HEK293 (cell line): ENCODE measurements at regions not wholly inside any gene's neighbourhood (a gene's known extent, or its start where the extent isn't known, plus 50 kb on each side); places are given as distances from the start of the nearest gene placed in this dataset.

Experiments used
- BCL11A ChIP-seq: fragments of 450-650 bp; formaldehyde crosslinking; IDR thresholded peaks from 2 replicates; pipeline ENCODE4 v1.5.1; 2016; ENCODE audit warnings: low read depth, missing biosample characterization, missing genetic modification characterization
- FEZF1 ChIP-seq: fragments of 450-650 bp; formaldehyde crosslinking; IDR thresholded peaks from 2 replicates; pipeline ENCODE4 v1.5.1; 2016; ENCODE audit warnings: missing biosample characterization, missing genetic modification characterization
- GLIS1 ChIP-seq: fragments of 450-650 bp; formaldehyde crosslinking; IDR thresholded peaks from 2 replicates; pipeline ENCODE4 v1.5.1; 2016; ENCODE audit warnings: missing biosample characterization, missing genetic modification characterization
- KLF10 ChIP-seq: fragments of 450-650 bp; IDR thresholded peaks from 2 replicates; pipeline ENCODE4 v1.5.1; 2018; ENCODE audit warnings: missing biosample characterization, mild to moderate bottlenecking, missing genetic modification characterization
- MZF1 ChIP-seq: fragments of 450-650 bp; formaldehyde crosslinking; IDR thresholded peaks from 2 replicates; pipeline ENCODE4 v1.5.1; 2017; ENCODE audit warnings: missing biosample characterization, missing genetic modification characterization, borderline replicate concordance
- REST ChIP-seq: fragments of 450-650 bp; formaldehyde crosslinking; IDR thresholded peaks from 2 replicates; pipeline ENCODE4 v1.5.1; 2016; ENCODE audit warnings: missing biosample characterization, missing genetic modification characterization
- TCF7L2 ChIP-seq: IDR thresholded peaks from 2 replicates; pipeline ENCODE4 v1.6.1; 2011; ENCODE audit warnings: low read depth, mild to moderate bottlenecking, inconsistent platforms, low read length, moderate library complexity, borderline replicate concordance
- ZBTB44 ChIP-seq: fragments of 450-650 bp; IDR thresholded peaks from 2 replicates; pipeline ENCODE4 v1.5.1; 2018; ENCODE audit warnings: missing biosample characterization, mild to moderate bottlenecking, missing genetic modification characterization
- ZIC2 ChIP-seq: fragments of 450-650 bp; formaldehyde crosslinking; IDR thresholded peaks from 2 replicates; pipeline ENCODE4 v1.5.1; 2016; ENCODE audit warnings: missing biosample characterization, missing genetic modification characterization
- ZNF112 ChIP-seq: fragments of 450-650 bp; formaldehyde crosslinking; IDR thresholded peaks from 2 replicates; pipeline ENCODE4 v1.5.0; 2017; ENCODE audit warnings: missing biosample characterization, missing genetic modification characterization
- ZNF132 ChIP-seq: fragments of 450-650 bp; formaldehyde crosslinking; IDR thresholded peaks from 2 replicates; pipeline ENCODE4 v1.5.1; 2017; ENCODE audit warnings: missing biosample characterization, missing genetic modification characterization, borderline replicate concordance
- ZNF138 ChIP-seq: fragments of 450-650 bp; formaldehyde crosslinking; IDR thresholded peaks from 2 replicates; pipeline ENCODE4 v1.5.1; 2016; ENCODE audit warnings: missing biosample characterization, missing genetic modification characterization, borderline replicate concordance
- ZNF24 ChIP-seq: fragments of 450-650 bp; formaldehyde crosslinking; IDR thresholded peaks from 2 replicates; pipeline ENCODE4 v1.5.1; 2016; ENCODE audit warnings: missing biosample characterization, missing genetic modification characterization
- ZNF311 ChIP-seq: fragments of 450-650 bp; formaldehyde crosslinking; IDR thresholded peaks from 2 replicates; pipeline ENCODE4 v1.5.1; 2017; ENCODE audit warnings: missing biosample characterization, missing genetic modification characterization, borderline replicate concordance
- ZNF324 ChIP-seq: fragments of 450-650 bp; formaldehyde crosslinking; IDR thresholded peaks from 2 replicates; pipeline ENCODE4 v1.5.1; 2016; ENCODE audit warnings: missing biosample characterization, missing genetic modification characterization
- ZNF423 ChIP-seq: fragments of 450-650 bp; formaldehyde crosslinking; IDR thresholded peaks from 2 replicates; pipeline ENCODE4 v1.5.1; 2016; ENCODE audit warnings: missing biosample characterization, missing genetic modification characterization
- ZNF473 ChIP-seq: fragments of 450-650 bp; formaldehyde crosslinking; IDR thresholded peaks from 2 replicates; pipeline ENCODE4 v1.5.1; 2017; ENCODE audit warnings: missing biosample characterization, missing genetic modification characterization
- ZNF514 ChIP-seq: fragments of 450-650 bp; formaldehyde crosslinking; IDR thresholded peaks from 2 replicates; pipeline ENCODE4 v1.5.1; 2016; ENCODE audit warnings: missing biosample characterization, missing genetic modification characterization
- ZNF521 ChIP-seq: fragments of 450-650 bp; formaldehyde crosslinking; IDR thresholded peaks from 2 replicates; pipeline ENCODE4 v1.5.1; 2017; ENCODE audit warnings: missing biosample characterization, mild to moderate bottlenecking, missing genetic modification characterization
- ZNF600 ChIP-seq: fragments of 450-650 bp; formaldehyde crosslinking; IDR thresholded peaks from 2 replicates; pipeline ENCODE4 v1.5.1; 2016; ENCODE audit warnings: missing biosample characterization, missing genetic modification characterization
- ZNF654 ChIP-seq: fragments of 450-650 bp; formaldehyde crosslinking; IDR thresholded peaks from 2 replicates; pipeline ENCODE4 v1.5.1; 2016; ENCODE audit warnings: low read depth, missing biosample characterization, missing genetic modification characterization
- ZNF692 ChIP-seq: fragments of 450-650 bp; formaldehyde crosslinking; IDR thresholded peaks from 2 replicates; pipeline ENCODE4 v1.5.1; 2016; ENCODE audit warnings: missing biosample characterization, missing genetic modification characterization
- ZNF76 ChIP-seq: fragments of 450-650 bp; formaldehyde crosslinking; IDR thresholded peaks from 2 replicates; pipeline ENCODE4; 2016; ENCODE audit warnings: low read depth, missing biosample characterization, missing genetic modification characterization, borderline replicate concordance
- ZNF843 ChIP-seq: fragments of 450-650 bp; formaldehyde crosslinking; IDR thresholded peaks from 2 replicates; pipeline ENCODE4 v1.5.1; 2016; ENCODE audit warnings: missing biosample characterization, missing genetic modification characterization
- ZSCAN16 ChIP-seq: fragments of 450-650 bp; formaldehyde crosslinking; IDR thresholded peaks from 2 replicates; pipeline ENCODE4 v1.5.1; 2016; ENCODE audit warnings: missing biosample characterization, missing genetic modification characterization
- ZSCAN18 ChIP-seq: fragments of 450-650 bp; formaldehyde crosslinking; IDR thresholded peaks from 2 replicates; pipeline ENCODE4 v1.5.1; 2016; ENCODE audit warnings: missing biosample characterization, missing genetic modification characterization
- TF ChIP-seq, protein P1 (sequence below): fragments of 450-650 bp; formaldehyde crosslinking; IDR thresholded peaks from 2 replicates; pipeline ENCODE4 v1.5.1; 2016; ENCODE audit warnings: missing biosample characterization, missing genetic modification characterization, borderline replicate concordance

- TF ChIP-seq ZNF423 (tag by site-specific recombination) (no peak), ZNF514 (tag by site-specific recombination) (no peak), MZF1 (tag by site-specific recombination) (no peak), ZNF24 (tag by site-specific recombination) (peak; percentile 68; the same call in 1 of the 2 replicates), ZNF521 (no peak), TCF7L2 (no peak), ZNF600 (peak; percentile 24; the same call in 1 of the 2 replicates), REST (no peak), ZNF473 (tag by site-specific recombination) (no peak), ZNF324 (tag by site-specific recombination) (peak; percentile 11; the same call in 1 of the 2 replicates), ZBTB44 (tag by site-specific recombination) (0 out of 2 replicates have a peak, but pooled peaks have one; percentile 32), GLIS1 (tag by site-specific recombination) (peak; percentile 83), KLF10 (tag by site-specific recombination) (0 out of 2 replicates have a peak, but pooled peaks have one; percentile 8), ZNF76 (tag by site-specific recombination) (no peak; the same call in 1 of the 2 replicates), ZNF843 (peak; percentile 60; the same call in 1 of the 2 replicates), ZIC2 (tag by site-specific recombination) (peak; percentile 55), ZNF692 (0 out of 2 replicates have a peak, but pooled peaks have one; percentile 28), ZSCAN16 (tag by site-specific recombination) (0 out of 2 replicates have a peak, but pooled peaks have one; percentile 44), ZSCAN18 (tag by site-specific recombination) (no peak), FEZF1 (peak; percentile 54; the same call in 1 of the 2 replicates), ZNF654 (peak; percentile 4; the same call in 1 of the 2 replicates), BCL11A (tag by site-specific recombination) (no peak), ZNF311 (tag by site-specific recombination) (no peak), ZNF112 (tag by site-specific recombination) (no peak), ZNF138 (no peak), ZNF132 (tag by site-specific recombination) (no peak)
- TF ChIP-seq, protein P1, sequence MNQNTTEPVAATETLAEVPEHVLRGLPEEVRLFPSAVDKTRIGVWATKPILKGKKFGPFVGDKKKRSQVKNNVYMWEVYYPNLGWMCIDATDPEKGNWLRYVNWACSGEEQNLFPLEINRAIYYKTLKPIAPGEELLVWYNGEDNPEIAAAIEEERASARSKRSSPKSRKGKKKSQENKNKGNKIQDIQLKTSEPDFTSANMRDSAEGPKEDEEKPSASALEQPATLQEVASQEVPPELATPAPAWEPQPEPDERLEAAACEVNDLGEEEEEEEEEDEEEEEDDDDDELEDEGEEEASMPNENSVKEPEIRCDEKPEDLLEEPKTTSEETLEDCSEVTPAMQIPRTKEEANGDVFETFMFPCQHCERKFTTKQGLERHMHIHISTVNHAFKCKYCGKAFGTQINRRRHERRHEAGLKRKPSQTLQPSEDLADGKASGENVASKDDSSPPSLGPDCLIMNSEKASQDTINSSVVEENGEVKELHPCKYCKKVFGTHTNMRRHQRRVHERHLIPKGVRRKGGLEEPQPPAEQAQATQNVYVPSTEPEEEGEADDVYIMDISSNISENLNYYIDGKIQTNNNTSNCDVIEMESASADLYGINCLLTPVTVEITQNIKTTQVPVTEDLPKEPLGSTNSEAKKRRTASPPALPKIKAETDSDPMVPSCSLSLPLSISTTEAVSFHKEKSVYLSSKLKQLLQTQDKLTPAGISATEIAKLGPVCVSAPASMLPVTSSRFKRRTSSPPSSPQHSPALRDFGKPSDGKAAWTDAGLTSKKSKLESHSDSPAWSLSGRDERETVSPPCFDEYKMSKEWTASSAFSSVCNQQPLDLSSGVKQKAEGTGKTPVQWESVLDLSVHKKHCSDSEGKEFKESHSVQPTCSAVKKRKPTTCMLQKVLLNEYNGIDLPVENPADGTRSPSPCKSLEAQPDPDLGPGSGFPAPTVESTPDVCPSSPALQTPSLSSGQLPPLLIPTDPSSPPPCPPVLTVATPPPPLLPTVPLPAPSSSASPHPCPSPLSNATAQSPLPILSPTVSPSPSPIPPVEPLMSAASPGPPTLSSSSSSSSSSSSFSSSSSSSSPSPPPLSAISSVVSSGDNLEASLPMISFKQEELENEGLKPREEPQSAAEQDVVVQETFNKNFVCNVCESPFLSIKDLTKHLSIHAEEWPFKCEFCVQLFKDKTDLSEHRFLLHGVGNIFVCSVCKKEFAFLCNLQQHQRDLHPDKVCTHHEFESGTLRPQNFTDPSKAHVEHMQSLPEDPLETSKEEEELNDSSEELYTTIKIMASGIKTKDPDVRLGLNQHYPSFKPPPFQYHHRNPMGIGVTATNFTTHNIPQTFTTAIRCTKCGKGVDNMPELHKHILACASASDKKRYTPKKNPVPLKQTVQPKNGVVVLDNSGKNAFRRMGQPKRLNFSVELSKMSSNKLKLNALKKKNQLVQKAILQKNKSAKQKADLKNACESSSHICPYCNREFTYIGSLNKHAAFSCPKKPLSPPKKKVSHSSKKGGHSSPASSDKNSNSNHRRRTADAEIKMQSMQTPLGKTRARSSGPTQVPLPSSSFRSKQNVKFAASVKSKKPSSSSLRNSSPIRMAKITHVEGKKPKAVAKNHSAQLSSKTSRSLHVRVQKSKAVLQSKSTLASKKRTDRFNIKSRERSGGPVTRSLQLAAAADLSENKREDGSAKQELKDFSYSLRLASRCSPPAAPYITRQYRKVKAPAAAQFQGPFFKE = no peak
Observed at GRCh38 chr12:67426067-67426466, 156.9 kb downstream of the CAND1 start (continued).
